Muscle of arm (tissue), 1 donor: ENCODE measurements at regions not wholly inside any gene's neighbourhood (a gene's known extent, or its start where the extent isn't known, plus 50 kb on each side); places are given as distances from the start of the nearest gene placed in this dataset.
"Not testable (repeated sequence)": the region's sequence is repeated elsewhere in the genome, so short reads cannot be mapped to it uniquely, and the experiment has no call there.

Experiments used
- DNase-seq: peaks from one replicate; pipeline ENCODE4 v3.0.0-alpha.2; 2013

GRCh38 chr6:15927531-15928225, 201.2 kb upstream of the MYLIP start:
- DNase-seq: no peak

GRCh38 chr6:15926256-15926655, 202.6 kb upstream of the MYLIP start:
- DNase-seq: no peak

GRCh38 chr6:15924893-15925292, 204.0 kb upstream of the MYLIP start:
- no peak for DNase-seq

DNA sequence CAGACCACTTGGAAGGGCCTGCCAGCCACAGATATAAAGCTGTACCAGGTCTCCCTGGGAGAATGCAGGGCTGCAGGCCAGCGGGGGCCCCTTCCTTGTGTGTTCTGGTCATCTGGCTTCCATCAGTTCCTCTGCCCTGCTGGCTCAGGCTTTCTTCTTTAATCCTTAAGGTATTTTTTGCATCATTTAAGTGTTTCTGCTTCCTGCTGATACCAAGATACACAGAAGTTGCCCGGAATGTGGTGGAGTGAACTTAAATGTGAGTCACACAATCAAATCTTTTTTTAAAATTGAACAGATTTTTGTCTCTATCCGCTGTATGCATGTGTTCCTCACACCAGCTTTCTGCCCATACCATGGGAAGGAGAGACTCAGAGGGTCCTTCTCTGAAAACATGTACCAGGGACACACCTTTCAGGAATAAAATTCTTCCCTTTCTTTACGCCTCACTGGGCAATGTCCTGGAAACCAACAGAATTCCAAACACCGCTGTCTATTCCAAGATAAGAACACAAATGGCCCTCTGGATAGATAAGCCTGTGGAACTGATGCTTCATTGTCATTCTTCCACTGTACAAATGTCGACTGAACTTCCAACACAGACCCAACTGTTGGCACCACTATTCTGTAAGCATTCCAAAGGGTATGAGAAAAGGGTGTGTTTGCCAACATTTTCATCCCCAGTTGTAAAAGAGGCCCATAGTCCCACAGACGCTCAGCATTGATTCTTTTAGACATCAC, 206.2 kb upstream of the MYLIP start:
- no peak for DNase-seq

GRCh38 chr6:15921243-15921642, 207.6 kb upstream of the MYLIP start:
- no peak for DNase-seq

GRCh38 chr6:15916581-15916980, 212.3 kb upstream of the MYLIP start:
- no peak for DNase-seq

DNA sequence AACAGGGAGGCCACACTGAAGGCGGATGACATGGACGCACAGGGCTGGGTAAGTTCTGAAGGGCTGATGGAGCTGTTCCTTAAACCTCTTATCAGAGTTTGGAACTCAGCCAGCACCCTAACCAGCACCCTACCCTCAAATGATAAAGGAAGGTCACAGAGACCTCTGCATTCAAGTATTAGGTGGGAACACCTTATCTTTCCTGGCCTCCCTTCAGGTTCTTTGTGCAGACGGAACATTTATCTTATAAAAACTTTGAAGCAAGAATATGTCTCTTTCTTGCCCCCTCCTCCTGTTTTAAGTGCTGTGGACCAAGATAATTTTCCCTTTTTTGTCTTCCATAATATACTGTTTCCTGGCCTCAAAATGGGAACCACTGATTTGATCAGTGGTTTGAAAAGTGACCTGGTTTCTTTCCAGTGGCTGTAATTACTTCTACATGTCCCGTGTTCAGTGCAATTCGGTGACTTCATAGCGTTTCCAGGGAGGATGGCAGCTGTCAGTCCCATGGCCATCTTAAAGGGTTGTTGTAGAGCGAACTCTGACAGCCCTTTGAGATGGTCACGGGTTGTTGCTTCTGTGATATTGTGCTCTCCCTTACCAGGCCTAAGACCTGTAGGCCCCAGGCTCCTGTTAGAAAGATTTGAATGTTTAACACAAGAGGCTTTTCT, 213.2 kb upstream of the MYLIP start:
- no peak for DNase-seq

DNA sequence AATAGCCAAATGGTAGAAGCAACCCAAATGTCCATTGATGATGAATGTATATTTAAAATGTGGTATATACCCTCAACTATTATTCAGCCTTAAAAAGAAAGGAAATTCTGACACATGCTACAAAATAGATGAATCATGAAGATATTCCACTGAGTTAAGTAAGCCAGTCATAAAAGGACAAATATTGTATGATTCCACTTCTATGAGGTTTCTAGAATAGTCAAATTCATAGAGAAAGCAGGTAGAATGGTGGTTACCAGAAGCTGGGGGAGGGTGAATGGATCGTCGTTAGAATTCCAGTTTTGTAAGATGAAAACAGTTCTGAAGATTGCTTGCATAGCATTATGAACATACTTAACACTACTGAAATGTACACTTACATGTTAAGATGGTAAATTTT, 214.3 kb upstream of the MYLIP start:
- no peak for DNase-seq

DNA sequence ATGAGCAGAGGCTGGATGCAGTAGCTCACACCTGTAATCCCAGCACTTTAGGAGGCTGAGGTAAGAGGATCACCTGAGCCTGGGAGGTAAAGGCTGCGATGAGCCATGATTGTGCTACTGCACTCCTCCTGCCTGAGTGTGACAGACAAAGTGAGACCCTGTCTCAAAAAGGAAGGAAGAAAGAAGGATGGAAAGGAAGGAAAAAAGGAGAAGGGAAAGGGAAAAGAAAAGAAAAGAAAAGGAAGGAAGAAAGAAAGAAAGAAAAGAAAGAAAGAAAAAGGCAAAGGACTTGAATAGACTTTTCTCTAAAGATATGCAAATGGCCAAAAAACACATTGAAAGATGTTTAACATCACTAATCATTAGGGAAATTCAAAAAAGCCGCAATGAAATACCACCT, 215.3 kb upstream of the MYLIP start:
- no peak for DNase-seq

GRCh38 chr6:15912505-15913400, 216.1 kb upstream of the MYLIP start:
- no peak for DNase-seq

DNA sequence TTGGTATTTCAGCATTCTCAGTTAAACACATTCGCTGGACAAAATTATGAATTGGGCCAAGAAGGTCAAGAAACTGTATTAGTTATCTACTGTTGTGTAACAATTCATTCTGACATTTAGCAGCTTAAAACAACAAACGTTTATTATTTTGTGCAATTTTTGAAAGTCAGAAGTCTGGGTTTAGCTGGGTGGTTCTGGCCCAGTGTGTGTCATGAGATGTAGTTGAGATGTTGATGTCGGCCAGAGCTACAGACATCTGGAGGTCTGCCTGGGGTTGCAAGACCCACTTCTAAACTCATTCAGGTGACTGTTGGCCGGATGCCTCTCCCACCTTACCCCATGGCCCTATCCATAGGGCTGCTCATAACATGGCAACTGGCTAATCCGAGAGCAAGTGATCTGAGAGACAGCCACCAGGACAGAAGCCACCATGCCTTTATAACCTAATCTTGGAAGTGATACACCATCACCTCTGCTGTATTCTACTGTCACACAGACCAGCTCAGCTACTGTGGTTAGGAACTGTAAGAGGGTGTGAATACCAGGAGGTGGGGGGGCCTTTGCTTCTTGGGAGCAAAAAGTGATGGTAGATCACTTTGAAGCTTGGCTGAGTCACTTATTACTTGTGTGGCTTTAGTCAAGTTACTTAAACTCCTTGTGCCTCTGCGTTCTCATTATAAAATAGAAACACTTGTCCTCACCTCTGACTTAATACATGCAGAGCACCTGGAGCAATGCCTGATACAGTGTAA, 217.0 kb upstream of the MYLIP start:
- DNase-seq: no peak

DNA sequence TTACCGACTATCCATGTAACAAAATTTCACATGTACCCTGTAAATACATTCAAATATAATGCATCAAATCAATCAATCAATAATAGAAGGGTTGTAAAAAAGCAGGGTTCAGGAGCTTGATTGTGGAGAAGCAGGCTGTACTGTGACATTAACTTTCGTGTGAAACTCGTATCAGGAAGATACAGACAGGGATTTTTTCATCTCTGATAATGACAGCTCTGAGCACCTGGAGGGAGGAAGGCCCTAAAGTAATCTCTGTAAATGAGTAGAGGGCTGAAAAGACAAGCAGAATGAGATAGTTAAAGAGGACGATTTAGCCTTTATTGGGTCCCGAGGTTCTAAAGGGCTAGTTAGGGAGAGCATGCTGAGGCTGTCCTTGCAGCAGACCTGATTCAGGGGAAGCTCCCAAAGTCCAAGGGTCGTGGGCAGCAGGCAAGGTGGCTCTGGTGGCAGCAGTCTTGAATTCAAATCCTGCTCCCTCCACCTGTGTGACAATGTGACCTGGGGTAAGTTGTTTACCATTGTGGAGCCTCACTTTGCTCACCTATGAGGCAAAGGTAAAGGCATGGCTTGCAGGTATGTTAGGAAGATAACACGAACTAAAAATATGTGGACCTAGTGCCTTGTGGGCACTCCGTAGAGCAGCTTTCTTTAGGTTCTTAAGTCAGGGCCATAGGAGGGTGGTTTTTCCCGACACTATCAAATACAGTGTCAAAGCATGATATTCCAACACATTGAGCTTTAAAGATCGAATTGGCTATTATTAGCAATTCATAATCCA, 219.4 kb upstream of the MYLIP start:
- DNase-seq: no peak

- DNase-seq: no peak
Measured at GRCh38 chr6:15908871-15909270, 220.0 kb upstream of the MYLIP start.

DNA sequence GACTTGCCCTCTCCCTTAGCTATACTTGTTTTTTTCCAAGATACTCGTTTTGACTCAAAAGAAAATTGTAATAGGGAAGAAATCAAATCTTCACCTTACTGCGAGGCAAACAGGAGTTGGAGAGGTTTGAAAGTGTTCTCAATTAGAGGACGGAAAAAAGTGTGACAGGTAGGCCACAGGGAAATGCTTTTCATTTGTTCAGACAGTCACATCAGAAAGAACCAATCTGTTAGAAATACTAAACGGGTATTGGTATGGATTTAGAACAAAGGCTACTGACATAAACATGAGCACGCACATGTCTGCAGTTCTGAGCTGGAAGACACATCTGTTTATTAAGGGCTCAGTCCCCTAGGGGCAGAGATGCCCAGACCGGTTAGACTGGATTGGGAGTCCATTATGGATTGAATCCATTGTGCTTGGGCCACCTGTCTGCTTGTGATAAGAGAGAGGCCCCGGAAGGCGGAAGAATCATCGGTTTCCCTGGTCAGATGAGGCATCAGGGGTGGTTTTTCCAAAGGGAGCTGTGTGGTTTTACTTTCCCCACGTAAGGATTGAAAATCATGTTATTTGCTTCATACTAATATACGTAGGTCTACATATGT, 220.9 kb upstream of the MYLIP start:
- no peak for DNase-seq

DNA sequence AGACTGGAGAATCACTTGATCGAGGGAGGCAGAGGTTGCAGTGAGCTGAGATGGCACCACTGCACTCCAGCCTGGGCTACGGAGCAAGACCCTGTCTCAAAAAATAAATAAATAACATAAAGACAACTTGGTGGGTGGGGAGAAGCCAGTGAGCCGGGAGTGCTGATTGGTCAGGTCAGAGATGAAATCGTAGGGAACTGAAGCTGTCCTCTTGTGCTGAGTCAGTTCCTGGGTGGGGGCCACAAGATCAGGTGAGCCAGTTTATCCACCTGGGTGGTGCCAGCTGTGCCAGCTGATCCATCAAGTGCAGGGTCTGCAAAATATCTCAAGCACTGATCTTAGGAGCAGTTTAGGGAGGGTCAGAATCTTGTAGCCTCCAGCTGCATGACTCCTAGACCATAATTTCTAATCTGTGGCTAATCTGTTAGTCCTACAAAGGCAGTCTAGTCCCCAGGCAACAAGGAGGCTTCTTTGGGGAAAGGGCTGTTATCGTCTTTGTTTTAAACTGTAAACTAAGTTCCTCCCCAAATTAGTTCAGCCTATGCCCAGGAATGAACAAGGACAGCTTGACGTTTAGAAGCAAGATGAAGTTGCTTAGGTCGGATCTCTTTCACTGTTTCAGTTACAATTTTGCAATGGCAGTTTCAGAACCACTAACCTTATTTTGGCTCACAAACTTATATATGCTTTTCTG, 221.5 kb upstream of the MYLIP start:
- not testable (repeated sequence) for DNase-seq

- no peak for DNase-seq
Measured at GRCh38 chr6:15906420-15907016, 222.4 kb upstream of the MYLIP start.

DNA sequence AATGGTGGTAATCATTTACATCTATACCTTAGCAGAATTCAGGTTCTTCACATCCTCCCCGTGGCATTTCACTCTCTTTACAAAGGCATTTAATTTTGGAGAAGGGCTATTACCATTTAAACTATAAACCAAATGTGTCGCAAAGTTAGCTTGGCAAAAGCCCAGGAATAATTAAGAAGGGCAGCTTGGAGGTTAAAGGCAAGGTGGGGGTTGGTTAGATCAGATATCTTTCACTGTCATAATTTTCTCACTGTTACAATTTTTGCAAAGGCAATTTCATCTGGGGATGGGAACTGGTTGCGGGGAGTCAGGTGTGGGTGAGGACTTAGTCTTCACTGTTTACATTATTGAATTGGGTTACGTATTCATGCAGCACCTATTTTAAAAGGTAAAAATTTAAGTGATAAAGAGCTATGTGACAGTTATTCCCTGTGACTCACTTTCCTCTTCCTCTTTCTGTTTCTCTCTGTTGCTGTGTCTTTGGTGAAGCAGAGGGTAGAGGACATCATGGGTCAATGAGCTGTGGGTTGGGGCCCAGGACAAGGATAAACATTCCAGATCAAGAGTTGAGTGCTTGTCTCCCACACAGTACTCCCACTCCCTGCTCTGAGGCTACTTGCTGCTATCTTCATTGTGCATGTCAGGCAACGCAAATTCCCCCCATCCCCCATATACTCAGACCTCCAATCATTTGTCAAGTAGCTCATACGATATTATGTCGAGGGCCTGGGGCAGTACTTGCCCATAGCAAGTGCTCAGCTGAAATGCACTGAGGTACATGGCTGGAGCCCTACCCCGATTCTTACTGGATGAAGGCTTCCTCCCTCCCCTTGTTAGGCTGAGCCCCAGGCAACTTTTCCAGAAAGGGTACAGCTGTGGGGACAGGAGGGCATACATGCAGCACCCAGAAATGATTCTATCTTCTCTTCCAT, 223.1 kb upstream of the MYLIP start:
- DNase-seq: no peak
